Kidney epithelial cell (primary cell): ENCODE measurements at regions not wholly inside any gene's neighbourhood (a gene's known extent, or its start where the extent isn't known, plus 50 kb on each side); places are given as distances from the start of the nearest gene placed in this dataset.

Experiments used
- DNase-seq: peaks from one replicate; pipeline ENCODE4 v3.0.0-alpha.2; 2010; ENCODE audit warnings: low read depth
- H3K27me3 ChIP-seq: 2 replicates; pipeline ENCODE4 v1.6.0; 2011; ENCODE audit warnings: low read length; ENCODE audit not compliant: control insufficient read depth, insufficient read depth
- H3K36me3 ChIP-seq: 2 replicates; pipeline ENCODE4 v1.5.1; 2011; ENCODE audit warnings: low read length; ENCODE audit not compliant: control insufficient read depth, insufficient read depth
- H3K4me3 ChIP-seq: 2 replicates; pipeline ENCODE4 v1.5.1; 2011; ENCODE audit warnings: low read depth, mild to moderate bottlenecking, control low read depth, low read length
- TF ChIP-seq, protein P1 (sequence below): IDR thresholded peaks from 2 replicates; pipeline ENCODE4 v1.5.1; 2011; ENCODE audit warnings: mild to moderate bottlenecking, moderate library complexity, low read length, control low read depth, inconsistent platforms; ENCODE audit not compliant: insufficient read depth, poor library complexity, severe bottlenecking

DNA sequence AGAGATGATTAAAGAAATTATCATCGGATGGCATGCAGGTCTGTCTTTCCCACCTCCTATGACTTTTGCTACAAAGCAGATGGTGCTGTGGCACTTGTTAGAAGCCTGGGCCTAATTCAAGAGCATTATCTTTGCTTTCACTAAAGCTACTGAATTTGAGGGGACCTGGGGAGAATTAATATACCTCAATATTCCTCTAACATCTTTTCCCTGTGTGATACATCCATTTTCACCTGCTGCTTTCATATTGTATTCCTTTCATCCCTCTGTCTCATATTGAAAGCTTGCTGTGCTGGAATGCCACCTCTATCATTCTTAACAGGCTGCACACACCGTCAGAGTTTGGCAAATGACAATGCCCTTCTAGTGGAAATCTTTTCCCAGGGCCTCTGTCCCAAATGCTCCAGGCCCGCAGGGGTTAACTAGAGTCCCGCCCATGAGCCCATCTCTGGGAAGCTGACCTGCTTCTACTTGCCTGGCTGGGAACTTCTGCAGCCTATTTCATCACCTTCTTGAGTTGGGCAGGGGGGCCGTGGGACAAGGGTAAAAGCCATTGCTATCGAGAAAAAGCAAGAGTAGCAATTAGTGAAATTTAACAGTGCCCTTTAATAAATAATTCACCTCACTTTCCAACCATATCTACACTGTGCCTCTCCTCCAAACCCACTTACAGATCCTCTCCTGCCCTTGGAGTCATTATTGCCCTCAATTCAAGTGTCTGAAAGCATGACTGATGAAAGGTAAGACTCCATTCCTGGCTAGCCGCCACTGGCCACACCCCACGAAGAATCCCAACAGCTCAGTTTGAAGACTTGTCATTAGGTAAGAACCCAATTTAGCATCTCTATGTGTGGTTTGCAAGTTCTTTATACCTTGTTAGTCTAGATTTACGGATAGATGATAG is 126.7 kb upstream of the BTG1 start:
- TF ChIP-seq, protein P1, sequence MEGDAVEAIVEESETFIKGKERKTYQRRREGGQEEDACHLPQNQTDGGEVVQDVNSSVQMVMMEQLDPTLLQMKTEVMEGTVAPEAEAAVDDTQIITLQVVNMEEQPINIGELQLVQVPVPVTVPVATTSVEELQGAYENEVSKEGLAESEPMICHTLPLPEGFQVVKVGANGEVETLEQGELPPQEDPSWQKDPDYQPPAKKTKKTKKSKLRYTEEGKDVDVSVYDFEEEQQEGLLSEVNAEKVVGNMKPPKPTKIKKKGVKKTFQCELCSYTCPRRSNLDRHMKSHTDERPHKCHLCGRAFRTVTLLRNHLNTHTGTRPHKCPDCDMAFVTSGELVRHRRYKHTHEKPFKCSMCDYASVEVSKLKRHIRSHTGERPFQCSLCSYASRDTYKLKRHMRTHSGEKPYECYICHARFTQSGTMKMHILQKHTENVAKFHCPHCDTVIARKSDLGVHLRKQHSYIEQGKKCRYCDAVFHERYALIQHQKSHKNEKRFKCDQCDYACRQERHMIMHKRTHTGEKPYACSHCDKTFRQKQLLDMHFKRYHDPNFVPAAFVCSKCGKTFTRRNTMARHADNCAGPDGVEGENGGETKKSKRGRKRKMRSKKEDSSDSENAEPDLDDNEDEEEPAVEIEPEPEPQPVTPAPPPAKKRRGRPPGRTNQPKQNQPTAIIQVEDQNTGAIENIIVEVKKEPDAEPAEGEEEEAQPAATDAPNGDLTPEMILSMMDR = no peak
- Histone ChIP-seq H3K4me3 (no peak overlapping the region), H3K36me3 (no peaks in the 10 kb centered on the region), H3K27me3 (no peaks in the 10 kb centered on the region)
- DNase-seq = no peak

DNA sequence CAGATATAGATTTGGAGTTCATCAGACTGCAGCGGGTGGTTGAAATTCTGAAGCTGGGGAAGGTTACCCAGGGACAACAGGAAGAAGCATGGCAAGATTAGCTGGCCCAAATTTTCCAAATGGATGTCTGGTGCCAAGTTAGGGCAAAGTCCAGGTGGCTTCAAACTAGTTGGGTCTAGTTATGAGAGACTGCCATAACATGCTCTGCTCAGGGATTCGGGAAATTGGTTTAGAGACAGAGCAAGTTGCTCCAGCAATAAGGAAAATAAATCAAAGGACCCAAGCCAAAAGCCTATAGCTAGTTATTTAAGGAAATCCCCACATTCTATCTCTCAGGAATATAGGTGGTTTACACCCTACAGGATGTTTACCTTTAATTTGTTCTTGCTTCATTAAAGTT is 125.7 kb upstream of the BTG1 start:
- Histone ChIP-seq H3K4me3 (no peak overlapping the region), H3K36me3 (no peaks in the 10 kb centered on the region), H3K27me3 (no peaks in the 10 kb centered on the region)
- TF ChIP-seq, protein P1 = no peak
- no peak for DNase-seq

DNA sequence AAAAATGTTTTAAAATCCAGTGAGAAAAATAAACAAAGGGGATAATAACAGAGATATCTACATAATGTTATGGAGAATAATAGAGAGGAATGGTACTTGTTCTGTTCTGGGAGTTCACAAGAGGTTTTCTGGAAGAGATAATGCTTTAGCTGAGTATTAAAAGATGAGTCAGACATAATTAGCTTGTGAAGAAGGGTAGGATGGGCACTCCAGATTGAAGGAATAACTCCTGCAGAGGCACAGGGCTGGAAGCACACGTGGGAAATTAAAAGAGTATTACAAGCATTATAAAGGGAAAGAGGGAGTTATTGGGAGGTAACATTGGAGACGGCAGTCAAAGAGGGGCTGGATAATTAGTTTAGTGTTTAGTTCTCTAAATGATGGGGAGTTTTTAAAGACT is 124.9 kb upstream of the BTG1 start:
- Histone ChIP-seq H3K4me3 (no peak overlapping the region), H3K36me3 (no peaks in the 10 kb centered on the region), H3K27me3 (no peaks in the 10 kb centered on the region)
- DNase-seq = no peak
- TF ChIP-seq, protein P1 = no peak

DNA sequence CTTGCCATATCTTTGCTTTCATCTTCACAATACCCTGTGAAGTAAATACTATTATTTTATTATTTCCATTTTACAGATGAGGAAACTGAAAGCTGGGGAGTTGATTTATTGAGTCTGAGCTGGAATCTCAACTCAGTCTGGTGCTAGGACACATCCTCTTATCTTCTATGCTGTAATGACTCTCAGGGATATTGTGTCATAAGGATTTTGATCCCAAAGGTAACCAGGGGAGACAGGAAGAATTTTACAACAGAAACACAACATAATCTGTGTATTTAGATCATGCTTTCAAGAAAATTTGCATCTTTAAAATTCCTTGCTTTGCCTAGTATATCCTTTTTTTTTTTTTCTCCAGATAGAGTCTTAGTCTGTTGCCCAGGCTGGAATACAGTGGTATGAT is 123.3 kb upstream of the BTG1 start:
- Histone ChIP-seq H3K36me3 (no peaks in the 10 kb centered on the region), H3K4me3 (no peak overlapping the region), H3K27me3 (no peaks in the 10 kb centered on the region)
- TF ChIP-seq, protein P1 = no peak
- DNase-seq = no peak

DNA sequence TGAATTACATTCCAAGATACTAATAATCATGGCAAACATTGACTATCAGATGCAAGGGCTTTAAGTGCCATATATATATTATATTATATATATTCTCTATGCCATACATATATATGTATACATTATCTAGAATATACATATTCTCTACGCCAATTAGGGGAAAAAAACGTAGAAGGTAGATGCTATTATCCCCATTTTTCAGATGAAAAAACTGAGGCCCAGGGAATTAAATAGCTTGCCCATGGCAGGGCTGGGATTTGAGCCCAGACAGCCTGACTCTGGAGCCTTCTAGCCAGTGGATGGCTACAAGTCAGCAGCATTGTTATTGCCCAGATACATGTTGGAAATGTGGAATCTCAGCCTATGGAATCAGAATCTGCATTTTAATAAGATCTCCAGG is 116.0 kb upstream of the BTG1 start:
- TF ChIP-seq, protein P1 = no peak
- no peak for DNase-seq
- Histone ChIP-seq H3K36me3 (no peaks in the 10 kb centered on the region), H3K4me3 (no peak overlapping the region), H3K27me3 (no peaks in the 10 kb centered on the region)

DNA sequence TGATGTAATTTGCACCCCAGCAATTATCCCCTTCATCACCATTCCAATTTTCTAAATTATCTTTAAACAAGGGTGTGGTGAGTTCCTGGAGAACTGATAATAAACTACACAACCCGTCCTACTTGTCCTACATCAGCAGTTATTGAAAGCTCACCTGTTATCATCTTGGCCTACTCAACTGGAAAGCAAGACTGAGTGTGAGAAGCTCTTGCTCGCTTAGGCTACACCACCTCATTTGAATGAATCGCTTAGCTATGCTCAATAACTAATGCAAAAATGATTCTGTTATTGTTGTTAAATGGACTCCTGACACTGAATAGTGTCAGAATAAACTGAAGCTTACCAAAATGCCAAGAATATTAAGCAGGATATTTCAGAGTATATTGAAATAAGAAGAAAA is 115.4 kb upstream of the BTG1 start:
- TF ChIP-seq, protein P1 = no peak
- H3K4me3 ChIP-seq = no peak overlapping the region
- DNase-seq = no peak

More for the DNA sequence above, 115.4 kb upstream of the BTG1 start:
- Histone ChIP-seq H3K27me3 (no peaks in the 10 kb centered on the region), H3K36me3 (no peaks in the 10 kb centered on the region)
